Thyroid gland (tissue), 4 donors: ENCODE measurements at regions not wholly inside any gene's neighbourhood (a gene's known extent, or its start where the extent isn't known, plus 50 kb on each side); places are given as distances from the start of the nearest gene placed in this dataset.

Experiments used
- DNase-seq, 2 donors: peaks; one replicate each; pipeline ENCODE4 v3.0.0-alpha.2; 2019
- H3K27ac ChIP-seq, 3 donors: fragments of 200-600 bp; sonication (generic); 1 replicate in 2 of 3; 2 replicates in 1 of 3; pipeline ENCODE4 v1.5.1; 2016 to 2019; ENCODE audit warnings: mild to moderate bottlenecking in 1 of 3, moderate library complexity in 1 of 3
- H3K27me3 ChIP-seq: fragments of 200-600 bp; sonication (generic); one replicate; pipeline ENCODE4 v1.5.1; 2019
- H3K36me3 ChIP-seq, 2 donors: fragments of 200-600 bp; sonication (generic); one replicate each; pipeline ENCODE4 v1.5.1; 2016 to 2019
- H3K4me1 ChIP-seq, 2 donors: fragments of 200-600 bp; sonication (generic); one replicate each; pipeline ENCODE4 v1.5.1; 2017 to 2019
- H3K4me3 ChIP-seq, 3 donors: fragments of 200-600 bp; sonication (generic); replicated peaks in 1 of 3; 1 replicate in 2 of 3; 2 replicates in 1 of 3; pipeline ENCODE4 v1.5.1; 2016; ENCODE audit warnings: mild to moderate bottlenecking in 1 of 3
- H3K9me3 ChIP-seq: fragments of 200-600 bp; sonication (generic); one replicate; pipeline ENCODE4 v1.5.1; 2017
- CTCF ChIP-seq, 6 experiments: fragments of 200-600 bp in 3 of 6; fragments of 450-650 bp in 3 of 6; sonication (generic) in 3 of 6; IDR thresholded peaks; one replicate each; pipeline ENCODE4 v1.5.1; 2016 to 2019; ENCODE audit warnings: antibody characterized with exemption in 6 of 6, mild to moderate bottlenecking in 2 of 6, inconsistent platforms in 1 of 6, moderate library complexity in 1 of 6
- POLR2A ChIP-seq, 2 donors: fragments of 450-650 bp; IDR thresholded peaks; one replicate each; pipeline ENCODE4 v1.6.1; 2017; ENCODE audit warnings: antibody characterized with exemption in 2 of 2, mild to moderate bottlenecking in 2 of 2, moderate library complexity in 1 of 2
- WGBS, 2 donors: methylation state at CpG; one replicate each; pipeline ENCODE4 v1.1.5; 2017; 5-methylcytosine and 5-hydroxymethylcytosine counted together
- intact Hi-C: fragments of 100-400 bp; cut with DNase I; formaldehyde crosslinking; loops from one replicate; pipeline ENCODE4 v1.15.1; 2023

GRCh38 chr16:8377864-8378263 lies 212.4 kb downstream of the TMEM114 start:
- Histone ChIP-seq H3K27me3 (no peaks in the 10 kb centered on the region), H3K9me3 (no peaks in the 10 kb centered on the region), H3K4me3 (no peak overlapping the region), H3K4me1 (no peaks in the 10 kb centered on the region), H3K36me3 (no peaks in the 10 kb centered on the region), H3K27ac (no peak overlapping the region)
- no peak for DNase-seq
- intact Hi-C loops = no loop called here
- TF ChIP-seq POLR2A (IDR thresholded peaks at IDR 0.05) (no peak), CTCF (IDR thresholded peaks at IDR 0.05) (no peak)
- WGBS, 2 donors = 80 to 83% methylated on average over 3 of the region's 3 CpGs

GRCh38 chr16:8376858-8377257 lies 213.5 kb downstream of the TMEM114 start:
- no peak overlapping the region for H3K27ac ChIP-seq
- H3K4me3 ChIP-seq = no peak overlapping the region
- no peaks in the 10 kb centered on the region for H3K36me3 ChIP-seq
- TF ChIP-seq CTCF (IDR thresholded peaks at IDR 0.05) = no peak
- no peak for TF ChIP-seq POLR2A (IDR thresholded peaks at IDR 0.05)
- no peak for DNase-seq
- H3K4me1 ChIP-seq = no peaks in the 10 kb centered on the region
- intact Hi-C loops = no loop called here
- H3K27me3 ChIP-seq = no peaks in the 10 kb centered on the region
- no peaks in the 10 kb centered on the region for H3K9me3 ChIP-seq

- DNase-seq = no peak
- no peaks in the 10 kb centered on the region for H3K36me3 ChIP-seq
- intact Hi-C loops = no loop called here
- H3K4me3 ChIP-seq = no peak overlapping the region
- H3K27ac ChIP-seq = no peak overlapping the region
- WGBS, 2 donors = 65 to 66% methylated on average over 2 of the region's 2 CpGs
- H3K9me3 ChIP-seq = no peaks in the 10 kb centered on the region
- H3K27me3 ChIP-seq = no peaks in the 10 kb centered on the region
- H3K4me1 ChIP-seq = no peaks in the 10 kb centered on the region
- no peak for TF ChIP-seq CTCF (IDR thresholded peaks at IDR 0.05)
- TF ChIP-seq POLR2A (IDR thresholded peaks at IDR 0.05) = no peak
Measured at GRCh38 chr16:8376430-8376829, 213.9 kb downstream of the TMEM114 start.

- 72 to 76% methylated on average over 1 of the region's 1 CpG for WGBS, 2 donors
- TF ChIP-seq POLR2A (IDR thresholded peaks at IDR 0.05) (no peak), CTCF (IDR thresholded peaks at IDR 0.05) (no peak)
Measured at GRCh38 chr16:8375232-8375587, 215.1 kb downstream of the TMEM114 start.

GRCh38 chr16:8374586-8375231 lies 215.6 kb downstream of the TMEM114 start:
- DNase-seq = no peak
- Histone ChIP-seq H3K27ac (no peak overlapping the region), H3K27me3 (no peaks in the 10 kb centered on the region), H3K36me3 (no peaks in the 10 kb centered on the region), H3K9me3 (no peaks in the 10 kb centered on the region), H3K4me1 (no peaks in the 10 kb centered on the region), H3K4me3 (no peak overlapping the region)
- WGBS, 2 donors = 77% methylated on average over 8 of the region's 8 CpGs
- TF ChIP-seq POLR2A (IDR thresholded peaks at IDR 0.05) (no peak), CTCF (IDR thresholded peaks at IDR 0.05) (no peak)
- intact Hi-C loops = no loop called here

More at GRCh38 chr16:8375232-8375587, 215.1 kb downstream of the TMEM114 start:
- Histone ChIP-seq H3K9me3 (no peaks in the 10 kb centered on the region), H3K27me3 (no peaks in the 10 kb centered on the region), H3K27ac (no peak overlapping the region), H3K4me1 (no peaks in the 10 kb centered on the region), H3K4me3 (no peak overlapping the region), H3K36me3 (no peaks in the 10 kb centered on the region)
- DNase-seq = no peak
- intact Hi-C loops = no loop called here
